ENCODE measurements at regions not wholly inside any gene's neighbourhood (a gene's known extent, or its start where the extent isn't known, plus 50 kb on each side); places are given as distances from the start of the nearest gene placed in this dataset.

- TF ChIP-seq CTCF (IDR thresholded peaks at IDR 0.05), result no peak
- no peak for TF ChIP-seq POLR2A (IDR thresholded peaks at IDR 0.05)
These were observed 91.8 kb upstream of the GLRA1 start for GRCh38 chr5:152016421-152016820.

Data from testis (tissue), 2 donors.